DMS153 (cell line): ENCODE measurements at regions not wholly inside any gene's neighbourhood (a gene's known extent, or its start where the extent isn't known, plus 50 kb on each side); places are given as distances from the start of the nearest gene placed in this dataset.
A peak's percentile ranks its signal among the peaks of the same experiment; 100 is the strongest.
"Not testable (repeated sequence)": the region's sequence is repeated elsewhere in the genome, so short reads cannot be mapped to it uniquely, and the experiment has no call there.

Experiments used
- DNase-seq: peaks from one replicate; lab custom pipeline; 2025; lab: John Stamatoyannopoulos, UW

- no peak for DNase-seq
Measured at GRCh38 chr9:84054341-84055010, 73.9 kb downstream of the RMI1 start.

DNA sequence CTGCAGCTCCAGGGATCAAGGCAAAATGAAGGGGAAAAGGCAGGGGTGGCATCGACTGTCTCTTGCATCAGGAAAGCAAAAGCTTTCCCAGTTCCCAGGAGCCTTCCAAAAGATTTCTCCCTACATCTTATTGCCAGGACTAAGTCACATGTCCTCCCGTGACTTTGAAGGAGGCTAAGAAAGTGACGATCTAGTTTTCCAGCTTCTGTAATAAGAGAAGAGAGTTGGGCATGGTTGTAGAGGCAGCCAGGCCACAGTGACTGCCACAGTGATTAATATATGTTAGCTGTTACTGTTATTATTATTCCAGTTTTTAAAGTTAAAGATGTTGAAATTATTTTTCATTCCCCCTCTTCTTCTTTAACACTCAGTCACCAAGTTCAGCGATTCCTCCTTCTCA is 77.1 kb downstream of the RMI1 start:
- no peak for DNase-seq

- no peak for DNase-seq
Measured at GRCh38 chr9:84059936-84060335, 79.3 kb downstream of the RMI1 start.

GRCh38 chr9:84061613-84062193 is 81.1 kb downstream of the RMI1 start:
- peak; percentile 12 for DNase-seq

- DNase-seq, result no peak
Measured at GRCh38 chr9:84062538-84062937, 81.9 kb downstream of the RMI1 start.

DNA sequence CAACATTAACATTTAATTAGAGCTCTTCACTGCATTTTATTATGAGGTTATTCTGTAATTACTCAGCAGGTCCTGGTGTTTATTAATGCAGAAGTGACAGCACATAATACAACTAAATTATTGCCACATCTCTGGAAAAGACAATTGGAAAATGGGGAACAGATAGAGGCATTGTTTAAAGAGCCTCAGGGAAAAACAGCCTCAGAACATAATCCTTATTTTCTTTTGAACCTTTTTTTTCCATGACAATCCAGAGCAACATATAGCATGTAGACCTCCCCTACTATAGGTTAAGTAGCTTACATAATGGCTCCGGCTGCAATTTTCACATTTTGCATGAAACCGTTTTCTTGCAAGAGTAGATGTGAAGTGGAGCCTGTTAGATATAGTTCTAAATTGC is 87.2 kb downstream of the RMI1 start:
- no peak for DNase-seq

DNA sequence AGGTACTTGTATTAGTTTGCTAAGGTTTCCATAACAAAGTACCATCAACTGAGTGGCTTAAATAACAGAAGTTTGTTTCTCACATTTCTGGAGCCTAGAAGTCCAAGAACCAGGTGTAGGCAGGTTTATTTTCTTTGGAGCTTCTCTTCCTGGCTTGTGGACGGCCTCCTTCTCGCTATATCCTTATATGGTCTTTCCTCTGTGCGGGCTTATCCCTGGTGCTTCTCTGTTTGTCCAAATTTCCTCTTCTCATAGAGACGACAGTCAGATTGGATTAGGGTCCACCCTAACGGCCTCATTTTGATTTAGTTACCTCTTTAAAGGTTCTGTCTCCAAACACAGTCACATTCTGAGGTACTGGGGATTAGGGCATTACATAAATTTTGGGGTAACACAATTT is 88.3 kb downstream of the RMI1 start:
- DNase-seq, result no peak

GRCh38 chr9:84070590-84070989 is 90.0 kb downstream of the RMI1 start:
- no peak for DNase-seq

- DNase-seq, result no peak
Measured at GRCh38 chr9:84072621-84073180, 92.1 kb downstream of the RMI1 start.

- no peak for DNase-seq
Measured at GRCh38 chr9:84075004-84075403, 94.4 kb downstream of the RMI1 start.

GRCh38 chr9:84076384-84076783 is 95.8 kb downstream of the RMI1 start:
- DNase-seq, result no peak

GRCh38 chr9:84077816-84078215 is 97.2 kb downstream of the RMI1 start:
- not testable (repeated sequence) for DNase-seq

- no peak for DNase-seq
Measured at GRCh38 chr9:84079994-84080393, 99.4 kb downstream of the RMI1 start.

GRCh38 chr9:84101964-84102632 is 121.5 kb downstream of the RMI1 start:
- no peak for DNase-seq

DNA sequence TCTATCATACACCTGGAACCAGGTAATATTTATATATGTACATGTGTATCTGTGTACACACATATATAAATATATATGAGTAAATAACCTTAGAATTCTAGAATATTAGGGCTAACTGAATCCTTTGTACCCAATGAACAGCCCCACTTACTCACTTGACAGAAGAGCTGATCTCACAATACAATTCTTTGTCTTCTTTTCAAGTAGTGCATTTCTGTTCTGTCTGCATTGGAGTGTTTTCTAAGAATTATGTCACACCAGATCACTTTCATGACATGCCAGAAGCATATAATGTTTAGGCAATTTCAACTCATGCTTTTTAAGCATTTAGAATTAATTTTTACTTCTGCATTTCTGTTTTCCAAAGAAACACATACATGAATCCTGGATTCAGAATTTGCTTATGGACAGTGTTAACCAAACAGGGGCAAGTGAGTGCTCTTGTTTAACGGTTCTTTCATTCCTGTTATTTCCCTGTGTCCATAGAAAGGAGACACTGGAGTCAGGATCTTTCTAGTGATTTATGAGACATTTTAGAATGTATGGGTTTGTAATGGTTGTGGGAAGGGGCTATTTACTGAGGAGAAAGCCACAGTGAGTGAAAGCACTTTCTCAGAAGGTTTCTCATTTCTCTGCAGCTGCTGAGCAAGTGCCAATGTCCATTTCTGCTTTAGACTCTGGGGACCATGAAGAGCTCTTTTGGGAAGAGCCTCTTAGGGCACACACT is 123.2 kb downstream of the RMI1 start:
- no peak for DNase-seq

- DNase-seq, result no peak
Measured at GRCh38 chr9:84107081-84107480, 126.5 kb downstream of the RMI1 start.

DNA sequence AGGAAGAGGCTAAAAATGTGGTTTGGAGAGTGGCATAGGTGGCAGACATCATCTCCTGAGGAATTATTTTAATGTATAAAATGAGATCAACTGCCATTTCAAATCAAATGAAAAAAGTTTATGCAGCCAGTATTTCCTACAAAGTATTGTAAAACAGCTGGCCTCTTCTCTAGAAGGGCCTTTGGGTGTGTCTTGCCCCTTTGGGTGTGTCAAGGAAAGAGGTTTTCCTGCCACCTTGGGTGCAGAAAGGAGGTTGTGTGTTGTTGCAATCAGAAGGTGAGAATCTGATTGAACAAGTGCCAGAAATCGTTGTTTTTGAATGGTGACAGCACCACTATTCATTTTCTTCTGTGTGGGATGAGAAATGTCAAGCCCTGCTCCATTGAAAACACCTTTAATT is 127.4 kb downstream of the RMI1 start:
- DNase-seq, result no peak

- DNase-seq, result no peak
Measured at GRCh38 chr9:84111726-84112125, 131.1 kb downstream of the RMI1 start.

- peak; percentile 71 for DNase-seq
Measured at GRCh38 chr9:84121991-84122523, 141.5 kb downstream of the RMI1 start.

- no peak for DNase-seq
Measured at GRCh38 chr9:84122572-84122971, 142.0 kb downstream of the RMI1 start.

GRCh38 chr9:84123648-84124406 is 143.2 kb downstream of the RMI1 start:
- no peak for DNase-seq

DNA sequence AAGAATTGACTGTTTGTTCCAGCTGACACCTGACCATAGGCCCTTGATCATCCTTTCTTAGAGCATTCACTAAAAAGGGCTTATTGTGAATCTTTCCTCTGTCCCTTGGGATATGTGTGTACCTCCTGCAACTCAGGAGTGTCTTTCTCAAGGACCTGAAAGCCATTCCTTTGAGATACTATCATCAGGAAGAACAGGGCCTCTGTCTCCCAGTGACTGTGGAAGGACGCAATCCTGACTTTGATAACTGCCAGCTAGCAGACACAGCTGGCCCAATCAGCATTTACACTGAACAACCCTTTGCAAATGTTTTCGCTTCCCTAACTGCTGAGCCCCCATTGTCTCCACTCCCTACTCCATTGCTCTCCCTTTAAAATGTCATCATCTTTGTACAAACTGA is 144.4 kb downstream of the RMI1 start:
- no peak for DNase-seq
